Skin epidermis (tissue), 12 donors: ENCODE measurements at regions not wholly inside any gene's neighbourhood (a gene's known extent, or its start where the extent isn't known, plus 50 kb on each side); places are given as distances from the start of the nearest gene placed in this dataset.

Experiments
- H3K27ac ChIP-seq, 21 experiments: fragments of 200-600 bp; sonication (generic) in 11 of 21; one replicate each; pipeline ENCODE4 v1.5.0; 2020; ENCODE audit warnings: mild to moderate bottlenecking in 3 of 21, inconsistent platforms in 2 of 21, moderate library complexity in 2 of 21
- H3K4me3 ChIP-seq, 7 experiments: fragments of 200-600 bp; sonication (generic) in 2 of 7; one replicate each; pipeline ENCODE4 v1.5.0; 2020; ENCODE audit warnings: inconsistent platforms in 2 of 7, mild to moderate bottlenecking in 2 of 7, moderate library complexity in 1 of 7

GRCh38 chr10:10959666-10960065, 58.0 kb upstream of the CELF2 start:
- Histone ChIP-seq H3K4me3 (no peak overlapping the region), H3K27ac (no peak overlapping the region)

- H3K4me3 ChIP-seq = no peak overlapping the region
- H3K27ac ChIP-seq = no peak overlapping the region
Measured at GRCh38 chr10:10960534-10960933, 57.1 kb upstream of the CELF2 start.

GRCh38 chr10:10961072-10961471, 56.6 kb upstream of the CELF2 start:
- Histone ChIP-seq H3K4me3 (no peak overlapping the region), H3K27ac (no peak overlapping the region)

- Histone ChIP-seq H3K27ac (no peak overlapping the region), H3K4me3 (no peak overlapping the region)
Measured at GRCh38 chr10:10967029-10967428, 50.6 kb upstream of the CELF2 start.

- no peak overlapping the region for H3K4me3 ChIP-seq
- no peak overlapping the region for H3K27ac ChIP-seq
Measured at GRCh38 chr10:10967581-10968256, 50.0 kb upstream of the CELF2 start.
